Eye (tissue), 1 donor: ENCODE measurements at regions not wholly inside any gene's neighbourhood (a gene's known extent, or its start where the extent isn't known, plus 50 kb on each side); places are given as distances from the start of the nearest gene placed in this dataset.
"Not testable (repeated sequence)": the region's sequence is repeated elsewhere in the genome, so short reads cannot be mapped to it uniquely, and the experiment has no call there.

Experiments used
- DNase-seq: peaks from one replicate; pipeline ENCODE4 v3.0.0-alpha.2; 2015

DNA sequence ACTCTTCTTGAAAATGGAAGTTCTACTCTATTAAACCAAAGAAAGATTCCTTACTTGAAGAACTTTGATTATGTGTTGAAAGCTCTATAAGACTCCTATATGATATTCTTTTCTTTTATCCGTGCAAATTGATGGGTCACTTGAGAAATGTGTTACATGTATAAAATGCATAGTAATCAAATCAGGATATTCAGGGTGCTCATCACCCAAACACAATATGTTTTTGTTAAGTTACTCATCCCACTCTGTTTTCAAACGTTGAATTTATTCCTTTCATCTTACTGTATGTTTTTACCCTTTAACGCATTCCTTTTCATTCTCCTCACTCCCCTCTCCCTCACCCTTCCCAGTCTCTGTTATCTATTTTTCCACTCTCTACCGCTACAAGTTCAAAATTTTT is 305.5 kb upstream of the KYNU start:
- no peak for DNase-seq

DNA sequence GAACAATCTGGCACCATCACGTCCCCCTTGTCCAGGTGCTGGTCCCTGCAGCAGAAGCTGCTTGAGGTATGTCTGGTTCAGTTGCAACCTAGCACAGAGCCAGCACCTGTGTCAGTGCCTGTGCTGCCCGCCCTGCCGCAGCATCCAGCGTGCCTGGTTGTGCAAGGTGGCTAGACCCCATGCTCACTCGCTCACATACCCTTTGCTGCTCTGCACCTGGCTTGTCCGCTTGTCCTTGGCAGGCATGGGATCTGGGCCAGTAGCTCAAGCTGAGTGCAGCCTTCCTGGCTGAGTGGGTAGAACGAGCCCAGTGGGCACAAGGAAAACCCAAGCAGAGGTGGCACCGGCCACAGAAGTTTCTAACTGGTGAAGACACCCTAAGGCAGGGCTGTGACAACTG is 314.6 kb upstream of the KYNU start:
- DNase-seq, result no peak

DNA sequence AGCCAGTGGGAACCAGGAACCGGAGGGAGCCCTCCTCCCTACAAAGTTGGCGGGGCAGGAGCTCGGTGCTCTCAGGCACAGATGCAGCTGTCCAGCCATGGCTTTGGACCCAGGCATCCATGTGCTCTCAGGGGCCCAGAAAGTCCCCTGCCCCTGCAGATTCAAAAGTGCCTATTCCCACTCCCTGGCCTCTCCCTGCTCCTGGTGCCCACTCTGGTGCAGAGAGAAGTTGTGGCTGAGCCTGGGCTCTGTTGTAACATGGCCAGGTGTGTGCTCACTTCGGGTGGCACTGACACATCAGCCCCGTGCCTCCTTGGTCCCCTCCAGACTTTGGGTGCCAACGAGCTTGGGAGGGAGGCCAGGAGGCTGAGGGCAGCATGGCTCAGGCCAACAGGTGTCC is 315.8 kb upstream of the KYNU start:
- no peak for DNase-seq

DNA sequence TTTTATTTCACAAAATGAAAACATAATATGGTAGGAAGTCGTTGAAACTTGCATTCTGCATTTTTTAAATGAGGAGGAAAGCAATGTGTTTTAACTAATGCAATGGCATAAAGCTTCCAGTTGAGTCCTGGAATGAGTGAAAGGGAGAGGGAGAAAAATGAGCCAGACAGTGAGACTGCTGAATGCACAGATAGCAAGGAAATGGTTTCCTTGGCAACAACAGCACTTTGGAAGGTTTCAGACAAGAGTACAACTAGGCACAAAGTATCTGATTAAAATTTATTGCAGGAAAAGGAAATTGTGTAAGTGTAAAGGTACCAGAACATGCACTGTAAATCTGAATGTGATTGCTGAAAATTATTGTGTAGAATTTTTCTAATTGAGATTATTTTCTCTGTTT is 320.1 kb upstream of the KYNU start:
- no peak for DNase-seq

DNA sequence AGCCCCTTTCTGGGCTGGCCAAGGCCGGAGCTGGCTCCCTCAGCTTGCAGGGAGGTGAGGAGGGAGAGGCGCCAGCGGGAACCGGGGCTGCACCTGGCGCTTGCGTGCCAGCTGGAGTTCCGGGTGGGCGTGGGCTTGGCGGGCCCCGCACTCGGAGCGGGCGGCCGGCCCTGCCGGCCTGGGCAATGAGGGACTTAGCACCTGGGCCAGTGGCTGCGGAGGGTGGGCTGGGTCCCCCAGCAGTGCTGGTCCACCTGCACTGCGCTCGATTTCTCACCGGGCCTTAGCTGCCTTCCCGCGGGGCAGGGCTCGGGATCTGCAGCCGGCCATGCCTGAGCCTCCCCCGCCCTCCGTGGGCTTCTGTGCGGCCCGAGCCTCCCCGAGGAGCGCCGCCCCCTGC is 331.5 kb upstream of the KYNU start:
- not testable (repeated sequence) for DNase-seq

DNA sequence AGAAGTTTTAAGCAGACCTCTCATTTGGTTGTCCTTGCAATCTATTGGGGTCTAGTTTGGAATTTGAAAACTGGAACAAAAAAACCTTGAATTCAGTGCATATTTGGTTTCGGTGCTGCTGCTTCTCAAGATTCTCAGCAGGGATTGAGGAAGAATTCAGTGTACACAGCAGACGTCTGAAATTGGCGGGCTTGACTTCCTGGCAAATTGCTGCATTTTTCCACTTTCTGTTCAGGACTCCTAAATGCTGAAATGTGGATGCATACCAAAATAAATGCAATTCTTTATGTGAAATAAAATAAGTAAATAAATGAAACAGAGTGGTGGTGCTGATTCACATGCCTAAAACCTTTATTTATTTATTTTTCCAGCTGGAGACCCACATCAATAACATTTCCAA is 332.4 kb upstream of the KYNU start:
- no peak for DNase-seq

DNA sequence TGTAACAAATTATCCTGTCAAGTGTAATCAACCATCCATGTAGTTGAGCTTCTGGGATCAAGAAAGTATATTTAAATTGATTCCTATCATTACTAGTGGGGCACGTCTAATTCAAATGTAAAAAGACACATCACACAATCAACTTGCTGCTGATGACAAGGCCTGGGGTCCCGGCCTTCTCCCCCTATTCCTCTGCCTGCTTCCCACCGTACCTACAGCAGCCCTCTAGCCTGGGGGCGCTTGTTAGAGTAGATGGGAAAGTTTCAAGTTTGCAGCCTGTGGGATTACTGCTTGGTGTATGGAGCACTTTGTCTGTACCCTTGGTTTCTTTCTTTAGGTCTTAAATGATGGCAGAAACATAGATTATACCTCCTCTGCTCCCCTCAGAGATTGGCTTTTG is 333.3 kb upstream of the KYNU start:
- no peak for DNase-seq

DNA sequence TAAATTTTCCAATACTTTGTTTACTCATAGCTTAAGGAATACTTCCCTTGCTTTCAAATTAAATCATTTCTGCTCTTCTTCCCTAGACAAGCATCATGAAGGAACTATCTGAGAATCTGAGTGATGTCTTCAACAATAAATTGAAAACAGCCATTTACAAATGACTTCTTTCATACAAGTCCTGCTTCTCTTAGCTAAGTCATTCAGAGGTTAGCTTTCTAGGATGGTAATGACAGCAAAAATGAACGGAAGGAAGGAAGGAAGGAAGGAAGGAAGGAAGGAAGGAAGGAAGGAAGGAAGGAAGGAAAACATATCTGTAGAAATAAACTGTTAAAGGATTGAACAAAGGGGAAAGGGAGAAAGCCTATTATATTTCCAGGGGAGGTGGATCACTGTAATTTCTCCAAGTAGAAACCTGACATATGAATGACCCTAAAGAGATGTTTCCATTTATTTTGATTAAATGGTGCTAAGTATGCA is 335.0 kb upstream of the KYNU start:
- DNase-seq, result no peak

DNA sequence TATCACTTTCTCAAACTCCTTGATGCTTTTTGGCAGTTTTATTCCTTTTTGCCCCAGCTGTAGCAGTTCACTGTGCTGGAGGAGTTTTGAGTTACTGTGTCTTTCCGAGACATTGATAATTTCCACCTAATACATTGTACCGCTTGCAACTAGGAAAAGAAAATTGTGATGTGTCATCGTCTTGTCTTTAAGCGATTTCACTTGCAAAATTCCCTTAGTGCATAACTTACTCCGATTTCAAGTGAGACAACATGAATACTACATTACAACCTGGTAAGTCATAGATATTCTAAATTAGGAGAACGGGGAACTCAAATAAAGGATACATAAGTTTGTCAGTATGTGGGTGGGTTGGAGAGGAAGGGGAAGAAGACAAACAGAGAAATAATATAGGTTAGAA is 340.5 kb upstream of the KYNU start:
- DNase-seq, result no peak

DNA sequence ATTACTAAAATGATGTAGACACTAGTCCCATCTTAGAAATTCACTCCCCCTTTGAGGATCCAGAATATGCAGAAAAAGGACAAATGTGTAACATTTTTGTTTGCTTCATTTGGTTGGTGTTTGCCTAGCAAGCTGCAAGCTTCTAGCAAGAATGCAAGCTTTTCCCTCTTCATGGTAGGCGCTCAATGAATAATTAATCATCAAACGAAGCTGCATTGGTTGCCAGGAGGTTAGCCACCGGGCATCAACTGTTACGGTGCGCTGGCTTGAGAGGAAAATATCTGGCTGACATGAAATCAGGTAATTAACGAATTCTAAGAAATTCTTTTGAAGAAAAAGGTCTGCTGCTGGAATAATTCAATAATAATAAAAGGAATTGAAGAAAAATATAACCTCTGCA is 341.0 kb upstream of the KYNU start:
- DNase-seq, result peak; percentile 35

DNA sequence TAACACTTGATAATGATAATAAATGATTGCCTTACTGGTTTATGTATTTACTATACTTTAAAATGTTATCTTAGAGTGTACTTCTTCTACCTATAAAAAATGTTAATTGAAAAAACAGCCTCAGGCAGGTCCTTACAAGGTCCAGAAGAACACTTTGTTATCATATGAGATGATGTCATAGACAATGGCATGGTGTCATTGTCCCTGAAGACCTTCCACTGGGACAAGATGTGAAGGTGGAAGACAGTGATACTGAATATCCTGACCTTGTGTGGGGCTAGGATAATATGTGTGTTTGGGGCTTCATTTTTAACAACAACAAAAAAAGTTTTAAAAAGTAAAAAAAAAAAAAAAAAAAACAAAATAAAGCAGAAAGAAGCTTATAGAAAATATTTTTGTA is 342.2 kb upstream of the KYNU start:
- DNase-seq, result no peak

DNA sequence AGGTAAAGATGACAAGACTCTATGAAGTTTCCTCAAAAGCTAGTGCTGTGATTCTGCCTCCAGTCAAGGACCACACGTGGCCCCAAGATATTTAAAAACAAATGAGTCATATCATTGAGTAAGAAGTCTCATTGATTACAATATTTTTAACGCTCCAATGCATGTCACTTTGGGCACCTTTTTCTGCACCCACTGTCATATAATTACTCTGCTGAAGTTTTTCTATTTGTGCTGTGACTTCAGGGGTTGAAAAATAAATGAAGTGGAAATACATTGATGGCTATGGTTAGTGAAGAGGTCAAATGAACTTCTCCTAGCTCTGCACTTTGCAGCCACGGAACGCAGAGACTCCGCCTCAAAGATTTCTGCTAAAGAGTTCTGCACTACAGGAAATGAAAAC is 344.3 kb upstream of the KYNU start:
- DNase-seq, result peak; percentile 62

DNA sequence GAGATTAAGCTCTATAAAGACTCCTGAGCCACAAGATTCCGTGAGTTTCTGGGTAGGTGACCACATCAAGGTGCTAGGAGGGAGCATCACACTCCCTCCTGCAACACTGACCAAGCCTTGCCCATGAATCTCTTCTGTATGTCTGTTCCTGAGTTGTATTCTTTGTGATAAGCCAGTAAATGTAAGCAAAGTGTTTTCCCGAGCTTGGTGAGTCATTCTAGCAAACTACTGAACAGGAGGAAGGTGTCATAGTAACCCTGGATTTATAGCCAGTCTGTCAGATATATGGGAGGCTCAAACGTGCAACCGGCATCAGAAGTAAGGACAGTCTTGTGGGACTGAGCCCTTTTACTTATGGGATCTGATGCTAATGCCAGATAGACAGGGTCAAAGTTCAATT is 346.1 kb upstream of the KYNU start:
- DNase-seq, result no peak

DNA sequence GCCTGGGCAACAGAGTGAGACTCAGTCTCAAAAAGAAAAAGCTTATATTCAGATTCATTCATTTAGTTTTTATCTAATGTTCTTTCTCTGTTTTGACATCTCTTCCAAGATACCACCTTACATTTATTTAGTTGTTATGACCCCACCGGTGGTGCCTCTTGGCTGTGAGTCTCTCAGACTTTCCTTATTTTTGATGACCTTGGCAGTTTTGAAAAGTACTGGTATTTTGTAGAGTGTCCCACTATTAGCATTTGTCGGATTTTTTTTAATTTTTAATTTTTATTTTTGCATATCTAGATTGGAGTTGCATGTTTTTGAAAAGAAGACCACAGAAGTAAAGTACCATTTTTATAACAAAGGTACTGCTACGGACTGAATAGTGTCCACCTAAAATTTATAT is 351.7 kb upstream of the KYNU start:
- no peak for DNase-seq

DNA sequence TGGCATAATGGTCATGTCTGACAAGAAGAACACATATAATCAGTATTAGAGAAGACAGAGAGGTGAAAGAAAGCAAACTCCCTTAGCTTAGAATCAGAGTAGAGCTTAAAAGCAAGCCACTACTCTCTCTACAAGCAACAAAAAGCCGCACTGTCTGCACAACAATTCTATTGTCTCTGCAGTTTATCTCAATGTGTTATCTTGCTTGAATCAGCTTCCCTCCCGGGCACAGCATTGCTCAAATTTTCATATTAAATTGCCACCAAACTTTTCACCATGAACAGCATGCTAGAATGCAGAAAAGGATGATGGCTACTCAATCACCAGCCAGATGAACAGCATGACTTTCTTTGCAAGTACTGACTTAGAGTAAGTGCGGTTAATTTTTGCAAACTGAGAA is 356.0 kb upstream of the KYNU start:
- no peak for DNase-seq

DNA sequence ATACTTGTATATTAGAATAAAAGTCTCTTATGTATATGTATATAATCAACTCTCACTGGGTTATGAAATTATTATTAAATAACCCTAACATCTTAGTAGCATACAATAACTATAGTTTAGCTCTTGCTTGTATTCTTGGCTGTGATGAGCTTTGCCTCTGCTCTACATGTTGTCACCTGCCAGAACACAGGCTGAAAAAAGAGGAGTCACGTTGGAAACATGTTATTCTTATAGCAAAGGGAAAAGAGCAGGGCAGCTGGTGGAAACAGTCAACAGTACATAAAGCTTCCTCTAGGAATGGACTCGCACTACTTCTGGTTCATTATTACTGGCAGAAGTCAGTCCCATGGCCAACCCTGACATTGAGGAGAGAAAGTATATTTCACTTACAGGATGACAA is 362.0 kb upstream of the KYNU start:
- no peak for DNase-seq

DNA sequence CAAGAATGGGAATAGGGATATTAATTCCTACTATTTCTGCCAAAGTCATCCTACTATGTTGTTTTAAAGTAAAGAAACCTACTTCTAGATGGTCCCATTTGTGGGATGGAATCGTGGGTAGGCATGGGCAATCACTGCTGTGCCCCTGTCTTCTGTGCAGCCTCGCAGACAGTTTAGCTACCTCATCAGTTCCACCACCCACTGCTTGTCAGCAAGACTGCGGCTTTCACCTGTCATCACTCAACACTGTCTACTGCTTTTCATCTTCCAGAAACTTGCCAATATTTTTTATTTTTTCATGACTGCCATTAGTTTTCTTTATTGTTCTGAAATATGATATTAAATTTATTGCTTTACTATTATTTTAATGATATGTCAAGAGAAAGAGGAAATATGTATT is 368.1 kb upstream of the KYNU start:
- no peak for DNase-seq

DNA sequence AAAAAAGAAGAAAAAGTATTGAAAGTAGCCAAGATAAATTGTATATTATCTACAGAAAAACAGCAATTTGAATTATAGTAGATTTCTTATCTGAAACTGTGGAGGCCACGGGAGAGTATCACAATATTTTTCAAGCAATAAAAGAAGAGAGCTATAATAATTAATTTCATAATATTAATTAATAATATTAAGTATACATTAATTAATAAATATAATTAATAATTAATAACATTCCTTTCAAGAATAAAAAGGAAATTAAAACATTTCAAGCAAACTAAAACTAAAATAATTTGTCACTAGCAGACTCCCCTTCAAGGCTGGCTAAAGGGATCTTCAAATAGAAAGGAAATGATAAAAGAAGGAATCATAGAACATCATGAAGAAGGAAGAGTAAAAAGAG is 372.7 kb upstream of the KYNU start:
- DNase-seq, result no peak

DNA sequence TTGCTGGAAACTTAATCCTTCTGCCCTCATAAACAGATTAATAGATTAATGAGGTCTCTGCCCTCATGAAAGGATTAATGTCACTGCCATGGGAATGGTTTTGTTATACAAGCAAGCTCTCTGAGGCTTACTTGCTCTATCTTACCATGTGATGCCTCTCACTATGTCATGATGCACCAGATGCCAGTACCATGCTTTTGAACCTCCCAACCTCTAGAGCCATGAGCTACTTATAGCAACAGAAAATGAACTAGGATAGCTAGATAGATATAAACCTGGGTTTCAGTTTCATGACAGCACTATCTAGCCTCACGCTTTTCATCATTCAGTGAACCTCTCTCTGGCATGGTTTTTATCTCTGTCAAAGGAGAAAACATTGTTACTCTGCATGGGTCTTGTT is 371.6 kb upstream of the LRP1B start:
- no peak for DNase-seq

DNA sequence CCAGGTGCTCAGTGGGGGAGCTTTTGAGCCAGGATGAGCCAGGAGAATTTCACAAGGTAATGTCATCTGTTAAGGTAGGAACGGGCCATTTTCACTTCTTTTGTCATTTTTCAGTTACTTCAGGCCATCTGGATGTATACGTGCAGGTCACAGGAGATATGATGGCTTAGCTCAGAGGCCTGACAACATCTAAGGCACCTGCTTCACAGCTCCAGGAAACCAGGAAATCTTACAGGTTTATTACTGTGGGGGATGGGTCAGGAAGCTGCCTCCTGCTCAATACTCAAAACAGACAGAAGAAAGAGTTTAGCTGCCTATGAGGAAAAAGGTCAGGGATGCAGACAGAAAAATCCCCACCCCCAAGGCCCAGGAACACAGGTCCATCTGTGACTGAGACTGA is 364.3 kb upstream of the LRP1B start:
- DNase-seq, result no peak

DNA sequence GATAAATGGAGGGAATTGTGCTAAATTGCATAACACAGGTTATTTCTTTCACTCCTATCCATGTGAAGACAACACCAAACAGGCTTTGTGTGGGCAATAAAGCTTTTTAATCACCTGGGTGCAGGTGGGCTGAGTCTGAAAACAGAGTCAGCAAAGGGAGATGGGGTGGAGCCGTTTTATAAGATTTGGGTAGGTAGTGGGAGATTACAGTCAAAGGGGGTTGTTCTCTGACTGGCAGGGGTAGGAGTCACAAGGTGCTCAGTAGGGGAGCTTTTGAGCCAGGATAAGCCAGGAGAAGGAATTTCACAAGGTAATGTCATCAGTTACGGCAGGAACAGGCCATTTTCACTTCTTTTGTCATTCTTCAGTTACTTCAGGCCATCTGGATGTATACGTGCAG is 358.8 kb upstream of the LRP1B start:
- DNase-seq, result not testable (repeated sequence)

DNA sequence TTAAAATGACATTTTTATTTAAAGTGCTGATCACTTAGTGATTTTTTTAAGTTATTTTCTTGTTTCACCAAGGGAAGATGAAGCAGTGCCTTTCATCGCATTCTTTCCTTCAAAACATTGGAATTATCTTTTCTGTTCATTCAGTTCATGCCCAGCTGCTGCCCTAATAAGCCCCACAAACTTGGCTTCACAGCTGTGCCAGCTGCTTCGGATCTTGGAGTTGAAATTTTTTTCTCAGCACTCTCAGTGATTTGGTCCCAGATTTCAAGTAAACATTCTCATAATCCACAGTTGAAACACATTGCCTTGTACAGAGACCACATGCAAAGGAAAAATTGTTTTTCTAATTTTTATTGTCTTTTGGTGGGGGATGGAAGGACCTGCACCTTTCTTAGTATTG is 353.3 kb upstream of the LRP1B start:
- no peak for DNase-seq

DNA sequence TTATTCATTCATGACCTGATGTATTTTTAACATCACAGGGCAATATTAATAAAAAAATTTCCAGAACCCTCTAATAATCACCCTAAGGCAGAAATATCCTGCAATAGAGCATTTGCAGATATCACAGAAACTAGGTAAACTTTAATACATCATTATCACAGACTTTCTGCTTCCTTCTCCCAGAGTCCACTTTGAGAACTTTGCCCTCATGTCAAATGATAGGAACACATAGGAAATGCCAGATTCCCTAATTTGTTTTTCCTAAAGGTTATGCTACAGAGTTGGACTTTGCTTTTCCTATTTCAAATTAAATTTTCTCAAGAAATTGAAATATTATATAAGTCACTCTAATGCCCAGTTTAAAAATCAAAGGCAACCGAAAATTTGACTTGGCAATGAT is 352.8 kb upstream of the LRP1B start:
- no peak for DNase-seq

DNA sequence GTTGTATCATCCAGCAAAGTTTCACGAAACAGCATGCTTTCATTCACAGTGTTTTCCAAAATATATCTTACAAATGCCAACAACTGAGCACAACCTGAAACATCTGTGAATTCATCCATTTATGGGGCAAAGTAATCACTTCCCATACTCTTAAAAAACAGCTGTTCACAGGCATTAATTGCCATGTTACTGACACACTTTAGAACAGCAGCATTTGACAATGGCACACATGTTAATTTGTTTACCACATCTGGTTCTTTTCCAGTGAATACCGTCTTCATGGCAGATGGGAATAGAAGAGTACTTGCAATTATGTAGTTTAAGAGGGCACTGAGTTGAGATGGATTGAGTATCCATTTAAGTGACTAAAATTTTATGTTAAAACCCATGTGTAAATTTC is 347.4 kb upstream of the LRP1B start:
- DNase-seq, result no peak

DNA sequence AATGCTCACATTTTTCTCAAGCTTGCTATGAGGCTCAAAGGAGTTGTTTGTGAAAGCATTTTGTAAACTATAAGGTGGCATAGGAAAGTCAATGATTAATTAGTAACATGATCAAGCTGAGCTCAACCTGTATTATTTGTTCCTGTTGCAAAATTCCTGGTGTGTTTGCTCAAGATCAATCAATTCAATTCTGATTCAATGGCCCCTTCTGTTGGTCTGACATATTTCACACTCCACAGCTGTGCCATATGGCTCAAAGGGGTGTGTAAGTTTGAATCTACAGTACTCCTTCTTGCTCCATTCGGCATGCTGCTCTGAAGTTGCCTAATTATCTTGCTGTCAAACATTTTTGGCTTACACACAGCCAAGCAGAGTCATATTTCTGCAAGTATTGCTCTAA is 341.6 kb upstream of the LRP1B start:
- DNase-seq, result peak; percentile 11

DNA sequence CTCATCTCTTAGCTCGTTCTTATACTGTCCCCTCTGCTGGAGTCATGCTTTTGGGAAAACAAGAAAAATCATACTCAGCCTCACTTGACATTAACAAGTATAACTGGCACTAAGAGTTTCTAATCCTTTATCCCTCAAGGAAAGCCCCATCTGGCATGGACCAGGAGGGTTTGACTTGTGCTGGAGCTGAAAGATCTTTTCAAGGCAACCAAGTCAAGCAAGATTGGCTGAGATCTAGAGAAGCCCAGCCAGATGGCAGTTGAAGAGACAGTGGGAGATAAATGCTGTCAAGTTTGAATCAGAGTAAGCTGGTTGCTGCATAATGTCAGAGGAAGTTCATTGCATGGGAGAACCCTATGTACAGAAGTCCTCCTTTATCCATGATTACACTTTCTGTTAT is 336.5 kb upstream of the LRP1B start:
- no peak for DNase-seq
